ENCODE measurements at regions not wholly inside any gene's neighbourhood (a gene's known extent, or its start where the extent isn't known, plus 50 kb on each side); places are given as distances from the start of the nearest gene placed in this dataset.

DNA sequence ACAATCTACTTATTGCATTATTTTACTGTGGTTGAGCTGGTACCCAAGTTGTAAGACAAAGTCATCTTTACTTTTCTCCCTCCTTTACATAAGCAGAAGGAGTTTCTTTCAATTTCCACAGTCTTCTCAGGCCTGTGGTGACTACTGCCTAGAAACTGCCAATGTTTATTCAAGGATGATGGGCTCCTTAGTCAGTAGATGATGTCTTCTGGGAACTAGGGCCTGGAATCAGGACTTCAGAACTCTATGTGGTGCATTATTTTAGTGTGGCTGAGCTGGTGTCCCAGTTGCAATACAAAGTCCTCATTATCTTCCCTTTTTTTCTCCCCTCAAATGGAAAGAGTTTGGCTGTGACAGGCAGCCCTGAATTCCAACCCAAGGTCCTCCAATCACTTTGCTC, 1762.5 kb downstream of the SI start:
- Histone ChIP-seq H3K4me2 (replicated peaks; ENCODE audit: extremely low read depth, low read length, poor library complexity, severe bottlenecking) (no peak overlapping the region), H3K27me3 (ENCODE audit: control insufficient read depth in 2 of 2, insufficient read depth in 2 of 2, low read length in 2 of 2) (no peaks in the 10 kb centered on the region), H3K4me1 (ENCODE audit: control insufficient read depth in 1 of 2, insufficient read depth in 2 of 2, low read length in 2 of 2) (no peaks in the 10 kb centered on the region), H3K79me2 (ENCODE audit: insufficient read depth, low read length) (no peaks in the 10 kb centered on the region), H3K36me3 (replicated peaks in 1 of 2; ENCODE audit: control insufficient read depth in 1 of 2, insufficient read depth in 2 of 2, low read length in 2 of 2) (no peaks in the 10 kb centered on the region), H4K20me1 (ENCODE audit: insufficient read depth, low read length) (no peaks in the 10 kb centered on the region), H3K9ac (ENCODE audit: insufficient read depth, low read length, poor library complexity, severe bottlenecking) (no peak overlapping the region), H3K4me3 (replicated peaks in 1 of 3; ENCODE audit: low read depth in 2 of 3, low read length in 3 of 3) (no peak overlapping the region), H2AFZ (ENCODE audit: insufficient read depth, low read depth, low read length, poor library complexity, severe bottlenecking) (no peak overlapping the region), H3K9me3 (replicated peaks in 1 of 2; ENCODE audit: control insufficient read depth in 1 of 2, insufficient read depth in 1 of 2, low read length in 2 of 2) (peaks cover 0 to 4% of the 10 kb centered on the region in 2 donors), H3K27ac (ENCODE audit: low read depth in 1 of 2, low read length in 2 of 2) (no peak overlapping the region)
- Mint-ChIP-seq H3K4me1 (no peaks in the 10 kb centered on the region), H3K27ac (no peak overlapping the region), H3K36me3 (no peaks in the 10 kb centered on the region), H3K4me3 (no peak overlapping the region), H3K9me3 (peaks cover 0 to 9% (median 6%) of the 10 kb centered on the region in 7 donors), H3K27me3 (ENCODE audit: low read depth in 3 of 3) (peaks cover 0 to 2% (median 0%) of the 10 kb centered on the region in 3 donors)
- intact Hi-C loops (cut with micrococcal nuclease): no loop called here
- TF ChIP-seq, protein P1, sequence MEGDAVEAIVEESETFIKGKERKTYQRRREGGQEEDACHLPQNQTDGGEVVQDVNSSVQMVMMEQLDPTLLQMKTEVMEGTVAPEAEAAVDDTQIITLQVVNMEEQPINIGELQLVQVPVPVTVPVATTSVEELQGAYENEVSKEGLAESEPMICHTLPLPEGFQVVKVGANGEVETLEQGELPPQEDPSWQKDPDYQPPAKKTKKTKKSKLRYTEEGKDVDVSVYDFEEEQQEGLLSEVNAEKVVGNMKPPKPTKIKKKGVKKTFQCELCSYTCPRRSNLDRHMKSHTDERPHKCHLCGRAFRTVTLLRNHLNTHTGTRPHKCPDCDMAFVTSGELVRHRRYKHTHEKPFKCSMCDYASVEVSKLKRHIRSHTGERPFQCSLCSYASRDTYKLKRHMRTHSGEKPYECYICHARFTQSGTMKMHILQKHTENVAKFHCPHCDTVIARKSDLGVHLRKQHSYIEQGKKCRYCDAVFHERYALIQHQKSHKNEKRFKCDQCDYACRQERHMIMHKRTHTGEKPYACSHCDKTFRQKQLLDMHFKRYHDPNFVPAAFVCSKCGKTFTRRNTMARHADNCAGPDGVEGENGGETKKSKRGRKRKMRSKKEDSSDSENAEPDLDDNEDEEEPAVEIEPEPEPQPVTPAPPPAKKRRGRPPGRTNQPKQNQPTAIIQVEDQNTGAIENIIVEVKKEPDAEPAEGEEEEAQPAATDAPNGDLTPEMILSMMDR (IDR thresholded peaks at IDR 0.05): no peak
- DNase-seq: no peak

DNA sequence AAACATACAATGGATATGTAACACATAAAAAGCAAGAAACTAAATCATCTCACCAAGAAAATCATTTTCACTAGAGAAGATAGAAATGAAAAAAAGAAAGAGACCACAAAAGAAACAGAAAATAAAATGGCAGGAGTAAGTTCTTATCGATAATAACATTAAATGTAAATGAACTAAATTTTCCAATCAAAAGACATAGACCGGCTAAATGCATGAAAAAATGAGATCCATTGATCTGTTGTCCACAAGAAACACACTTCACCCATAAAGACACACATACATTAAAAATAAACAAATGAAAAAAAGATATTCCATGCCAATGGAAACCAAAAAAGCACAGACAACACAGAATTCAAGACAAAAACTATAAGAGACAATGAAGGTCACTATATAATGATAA, 1771.9 kb downstream of the SI start:
- Histone ChIP-seq H3K9ac (ENCODE audit: insufficient read depth, low read length, poor library complexity, severe bottlenecking) (no peak overlapping the region), H3K79me2 (ENCODE audit: insufficient read depth, low read length) (no peaks in the 10 kb centered on the region), H3K36me3 (replicated peaks in 1 of 2; ENCODE audit: control insufficient read depth in 1 of 2, insufficient read depth in 2 of 2, low read length in 2 of 2) (no peaks in the 10 kb centered on the region), H3K27ac (ENCODE audit: low read depth in 1 of 2, low read length in 2 of 2) (no peak overlapping the region), H3K9me3 (replicated peaks in 1 of 2; ENCODE audit: control insufficient read depth in 1 of 2, insufficient read depth in 1 of 2, low read length in 2 of 2) (peaks cover 15 to 22% of the 10 kb centered on the region in 2 donors), H3K4me3 (replicated peaks in 1 of 3; ENCODE audit: low read depth in 2 of 3, low read length in 3 of 3) (no peak overlapping the region), H3K4me2 (replicated peaks; ENCODE audit: extremely low read depth, low read length, poor library complexity, severe bottlenecking) (no peak overlapping the region), H2AFZ (ENCODE audit: insufficient read depth, low read depth, low read length, poor library complexity, severe bottlenecking) (no peak overlapping the region), H4K20me1 (ENCODE audit: insufficient read depth, low read length) (no peaks in the 10 kb centered on the region), H3K4me1 (ENCODE audit: control insufficient read depth in 1 of 2, insufficient read depth in 2 of 2, low read length in 2 of 2) (no peaks in the 10 kb centered on the region), H3K27me3 (ENCODE audit: control insufficient read depth in 2 of 2, insufficient read depth in 2 of 2, low read length in 2 of 2) (no peaks in the 10 kb centered on the region)
- H3K27me3 Mint-ChIP-seq (ENCODE audit: low read depth in 3 of 3): peaks cover 0 to 2% (median 0%) of the 10 kb centered on the region in 3 donors
- no peaks in the 10 kb centered on the region for H3K36me3 Mint-ChIP-seq
- H3K27ac Mint-ChIP-seq: no peak overlapping the region
- H3K9me3 Mint-ChIP-seq: peaks cover 0 to 32% (median 9%) of the 10 kb centered on the region in 7 donors
- no CpG with 5 or more reads among the region's 2 CpGs for WGBS (ENCODE audit: insufficient coverage)
- DNase-seq: no peak
- H3K4me3 Mint-ChIP-seq: no peak overlapping the region
- intact Hi-C loops (cut with micrococcal nuclease): no loop called here
- H3K4me1 Mint-ChIP-seq: no peaks in the 10 kb centered on the region
- TF ChIP-seq, protein P1 (IDR thresholded peaks at IDR 0.05): no peak

All from CD14-positive monocyte (primary cell).